ENCODE measurements at regions not wholly inside any gene's neighbourhood (a gene's known extent, or its start where the extent isn't known, plus 50 kb on each side); places are given as distances from the start of the nearest gene placed in this dataset.

- TF ChIP-seq CTCF (IDR thresholded peaks at IDR 0.05; ENCODE audit: insufficient read depth, low read depth, low read length) (no peak), EZH2 (IDR thresholded peaks at IDR 0.05; ENCODE audit: insufficient read depth, low read length) (no peak)
Measured at GRCh38 chr2:200746301-200746700, 65.4 kb upstream of the BZW1 start.

Data from astrocyte (in vitro differentiated cells and primary cell).